GM12865 (cell line): ENCODE measurements at regions not wholly inside any gene's neighbourhood (a gene's known extent, or its start where the extent isn't known, plus 50 kb on each side); places are given as distances from the start of the nearest gene placed in this dataset.

Experiments
- DNase-seq: peaks from one replicate; pipeline ENCODE4 v3.0.0; 2010; ENCODE audit warnings: low read depth
- H3K4me3 ChIP-seq: 2 replicates; pipeline ENCODE4 v1.5.1; 2011; ENCODE audit warnings: mild to moderate bottlenecking, low read depth, low read length, control low read depth
- TF ChIP-seq, protein P1 (sequence below): IDR thresholded peaks from 2 replicates; pipeline ENCODE4 v1.5.1; 2011; ENCODE audit warnings: low read length, control low read depth, low read depth, inconsistent platforms; ENCODE audit not compliant: insufficient read depth; ENCODE audit errors: missing control alignments

DNA sequence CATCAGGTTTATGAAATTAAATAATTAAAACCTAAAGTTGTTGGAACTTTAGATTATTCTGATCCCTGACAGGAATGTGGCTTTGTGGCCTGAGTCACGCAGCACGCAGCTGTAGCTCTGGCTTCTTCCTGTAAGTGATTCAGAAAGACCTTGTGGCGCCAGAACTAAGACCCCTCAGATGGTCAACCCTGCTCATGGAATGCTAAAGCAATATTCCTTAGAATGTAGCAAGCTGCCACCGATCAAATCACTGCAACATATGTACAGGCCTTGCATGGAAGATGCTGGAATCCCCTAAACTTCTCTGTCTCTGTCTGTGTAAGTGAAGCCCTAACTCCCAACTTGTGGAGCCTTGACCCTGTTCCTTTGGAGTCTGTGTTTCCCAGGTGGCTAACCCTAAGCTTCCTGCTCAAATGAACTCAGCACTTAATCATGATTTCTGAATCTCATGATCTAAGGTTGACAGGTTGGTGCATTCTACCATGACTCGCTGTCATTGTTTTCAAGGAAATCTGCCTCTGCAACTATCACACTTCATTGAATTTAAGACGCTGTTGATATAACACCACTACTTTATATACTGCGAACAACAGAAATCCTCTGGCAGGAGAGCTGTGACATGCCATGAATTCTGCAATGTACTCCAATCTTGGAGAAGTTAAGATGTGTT is 111.2 kb upstream of the CST7 start:
- H3K4me3 ChIP-seq = no peak overlapping the region
- TF ChIP-seq, protein P1, sequence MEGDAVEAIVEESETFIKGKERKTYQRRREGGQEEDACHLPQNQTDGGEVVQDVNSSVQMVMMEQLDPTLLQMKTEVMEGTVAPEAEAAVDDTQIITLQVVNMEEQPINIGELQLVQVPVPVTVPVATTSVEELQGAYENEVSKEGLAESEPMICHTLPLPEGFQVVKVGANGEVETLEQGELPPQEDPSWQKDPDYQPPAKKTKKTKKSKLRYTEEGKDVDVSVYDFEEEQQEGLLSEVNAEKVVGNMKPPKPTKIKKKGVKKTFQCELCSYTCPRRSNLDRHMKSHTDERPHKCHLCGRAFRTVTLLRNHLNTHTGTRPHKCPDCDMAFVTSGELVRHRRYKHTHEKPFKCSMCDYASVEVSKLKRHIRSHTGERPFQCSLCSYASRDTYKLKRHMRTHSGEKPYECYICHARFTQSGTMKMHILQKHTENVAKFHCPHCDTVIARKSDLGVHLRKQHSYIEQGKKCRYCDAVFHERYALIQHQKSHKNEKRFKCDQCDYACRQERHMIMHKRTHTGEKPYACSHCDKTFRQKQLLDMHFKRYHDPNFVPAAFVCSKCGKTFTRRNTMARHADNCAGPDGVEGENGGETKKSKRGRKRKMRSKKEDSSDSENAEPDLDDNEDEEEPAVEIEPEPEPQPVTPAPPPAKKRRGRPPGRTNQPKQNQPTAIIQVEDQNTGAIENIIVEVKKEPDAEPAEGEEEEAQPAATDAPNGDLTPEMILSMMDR = no peak
- no peak for DNase-seq

DNA sequence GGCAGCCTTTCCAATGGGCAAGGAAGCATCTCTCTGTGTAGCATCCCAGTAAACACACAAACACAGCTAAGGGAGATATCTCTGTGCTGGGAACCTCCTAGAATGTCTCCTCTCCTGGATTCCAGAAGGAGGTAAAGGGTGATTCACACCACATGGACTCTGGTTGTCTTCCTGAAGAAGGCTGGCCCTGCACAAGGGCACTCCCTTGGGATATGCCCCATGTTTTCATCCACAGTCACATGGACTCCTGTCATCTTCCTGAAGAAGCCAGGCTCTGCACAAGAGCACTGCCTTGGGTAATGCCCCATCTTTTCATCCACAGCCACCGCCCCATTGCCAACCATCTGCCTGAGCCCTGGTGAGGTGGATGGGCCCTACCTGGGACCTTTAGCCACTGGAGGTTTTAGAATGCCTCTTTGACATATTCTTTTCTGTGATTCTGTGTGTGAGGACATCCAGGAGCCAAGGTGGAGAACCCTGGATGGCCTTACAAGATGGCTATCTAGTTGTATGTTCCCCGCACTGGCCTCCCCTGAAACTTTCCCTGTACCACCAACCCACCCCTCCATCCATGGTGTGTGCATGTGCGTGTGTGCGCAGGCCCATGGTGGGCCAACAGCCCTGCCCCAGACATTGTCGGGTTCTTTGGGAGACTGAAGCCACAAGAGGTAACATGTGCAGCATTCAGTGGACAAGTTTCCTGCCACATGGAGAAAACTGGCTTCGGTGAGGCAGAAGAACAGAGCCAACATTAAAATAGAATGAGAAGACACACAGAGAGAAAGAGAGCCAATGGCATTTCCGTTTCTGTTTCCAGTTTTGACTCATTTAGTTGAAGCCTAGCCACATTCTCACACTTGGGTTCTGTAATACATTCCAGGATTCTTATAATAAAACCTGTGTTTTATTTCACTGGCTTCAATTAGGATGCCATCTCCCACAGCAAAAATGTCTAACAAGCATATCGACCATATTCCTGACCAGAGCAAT is 110.2 kb upstream of the CST7 start:
- peak; percentile 65 for DNase-seq
- TF ChIP-seq, protein P1 = no peak
- H3K4me3 ChIP-seq = no peak overlapping the region

DNA sequence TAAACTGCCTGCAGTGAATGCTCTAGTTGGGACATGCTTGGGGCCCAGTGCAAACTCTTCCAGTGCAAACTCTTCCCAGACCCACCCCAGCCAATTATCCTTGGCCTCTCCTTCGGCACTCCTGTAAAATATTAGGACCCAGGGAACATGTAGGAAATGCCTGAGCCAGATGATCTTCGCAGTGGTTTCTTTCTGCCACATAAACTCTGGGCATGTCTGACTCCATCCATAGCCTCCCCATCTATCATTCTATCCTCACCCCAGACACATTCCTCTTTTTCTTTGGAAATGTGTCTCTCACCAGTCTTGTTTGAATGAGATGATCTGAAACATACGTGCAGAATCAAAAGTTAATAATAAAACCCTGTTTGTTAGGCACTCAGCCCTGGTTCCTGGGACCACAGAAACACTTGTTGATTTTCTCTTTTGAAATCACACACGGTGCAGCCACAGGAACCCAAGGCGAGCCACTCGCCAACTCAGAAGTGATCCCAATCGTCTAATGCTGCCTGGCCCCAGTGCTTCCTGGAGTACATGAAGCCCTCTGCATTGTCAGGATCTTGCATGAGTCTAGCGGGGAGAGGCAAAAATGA is 108.9 kb upstream of the CST7 start:
- peak; percentile 66 for DNase-seq
- TF ChIP-seq, protein P1 = no peak
- H3K4me3 ChIP-seq = no peak overlapping the region

DNA sequence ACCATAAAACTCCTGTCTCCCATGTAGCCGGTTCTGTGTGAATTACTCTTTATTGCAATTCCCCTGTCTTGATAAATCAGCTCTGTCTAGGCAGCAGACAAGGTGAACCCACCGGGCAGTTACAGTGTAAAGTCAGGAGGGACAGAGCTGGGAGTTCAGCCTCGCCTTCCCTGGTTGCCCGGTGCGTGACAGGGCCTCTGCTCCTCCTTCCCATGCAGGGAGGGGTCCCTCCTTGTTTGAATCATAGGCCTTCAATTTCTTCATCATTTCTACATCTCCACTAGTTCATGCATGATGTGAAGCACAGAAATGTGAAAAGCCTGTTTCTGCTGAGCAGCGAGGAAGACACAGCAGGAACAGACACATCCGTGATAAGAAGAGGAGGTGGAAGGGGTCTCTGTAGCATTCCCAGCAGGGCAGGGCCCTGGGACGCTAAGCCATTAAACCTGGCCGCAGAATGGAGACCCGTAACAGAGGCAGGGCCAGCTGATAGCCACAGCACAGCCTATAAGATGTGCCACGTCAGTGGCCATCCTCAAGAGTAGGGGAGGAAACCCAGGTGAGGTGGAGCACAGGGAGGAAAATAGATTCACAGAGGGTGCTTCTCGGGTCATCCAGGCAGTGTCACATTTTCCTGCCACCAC is 106.7 kb upstream of the CST7 start:
- TF ChIP-seq, protein P1 = no peak

DNA sequence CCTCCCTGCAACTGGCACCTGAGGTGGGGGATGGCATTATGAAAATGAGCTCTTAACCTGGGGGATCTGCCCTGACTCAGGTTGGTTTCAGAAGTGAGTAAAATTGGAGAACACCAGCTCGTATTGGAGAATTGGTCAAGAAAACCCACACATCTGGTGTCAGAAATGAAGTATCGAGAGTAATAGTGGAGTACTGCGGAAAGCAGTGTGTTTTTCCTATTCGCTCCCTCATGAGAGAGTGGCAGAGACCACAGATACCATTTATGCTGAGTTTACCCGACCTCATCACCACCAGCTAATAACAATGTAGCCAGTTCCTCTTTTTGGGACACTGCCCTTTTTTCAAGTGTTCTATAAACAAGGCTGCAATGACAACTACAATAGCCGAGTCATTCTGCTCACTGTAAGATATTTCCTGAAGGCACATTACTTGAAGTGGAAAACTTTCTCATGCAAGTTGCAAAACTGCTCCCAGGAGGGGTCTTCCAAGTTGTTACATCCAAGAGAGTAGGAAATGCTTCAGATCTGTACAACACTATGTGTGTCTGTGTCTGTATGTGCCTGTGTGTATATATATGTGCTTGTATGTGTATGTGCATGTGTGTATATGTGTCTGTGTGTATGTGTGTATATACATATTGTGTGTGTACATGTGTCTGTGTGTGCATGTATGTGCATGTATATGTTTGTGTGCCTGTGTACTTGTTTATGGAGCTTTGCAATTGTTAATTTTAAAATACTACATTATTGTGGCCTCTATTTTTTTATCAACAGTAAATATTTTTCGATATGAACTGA is 106.0 kb upstream of the CST7 start:
- no peak overlapping the region for H3K4me3 ChIP-seq
- DNase-seq = peak; percentile 94
- TF ChIP-seq, protein P1 = no peak

More for the DNA sequence above, 106.7 kb upstream of the CST7 start:
- no peak overlapping the region; the same call in 1 of the 2 replicates for H3K4me3 ChIP-seq
- no peak for DNase-seq

DNA sequence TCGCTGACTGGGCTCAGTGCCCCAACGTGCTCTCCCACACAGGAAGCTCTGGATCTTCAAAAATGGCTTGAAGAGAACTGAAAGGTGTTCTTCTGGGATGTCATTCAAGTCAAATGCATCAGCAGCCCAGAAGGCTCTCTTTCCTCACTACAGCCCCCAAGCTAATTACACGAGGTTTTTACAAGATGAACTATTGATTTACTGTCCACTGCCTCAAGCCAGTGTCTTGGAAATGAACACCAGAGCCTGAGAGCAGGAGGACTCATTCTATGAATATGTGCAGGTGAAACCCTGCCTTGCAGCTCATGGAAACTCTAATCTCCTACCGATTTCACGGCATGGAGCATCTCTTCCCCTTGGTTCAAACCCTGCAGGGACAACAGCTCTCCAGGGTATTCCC is 98.9 kb upstream of the CST7 start:
- no peak overlapping the region for H3K4me3 ChIP-seq
- no peak for DNase-seq
- TF ChIP-seq, protein P1 = no peak
